ENCODE measurements at regions not wholly inside any gene's neighbourhood (a gene's known extent, or its start where the extent isn't known, plus 50 kb on each side); places are given as distances from the start of the nearest gene placed in this dataset.

GRCh38 chr9:81420024-81420423 lies 269.3 kb downstream of the TLE1 start:
- Histone ChIP-seq H4K20me1 (ENCODE audit: control insufficient read depth, extremely low read depth, insufficient read depth, low read length) (no peaks in the 10 kb centered on the region), H3K36me3 (ENCODE audit: control insufficient read depth in 2 of 2, extremely low read depth in 1 of 2, insufficient read depth in 2 of 2, low read length in 2 of 2) (no peaks in the 10 kb centered on the region), H3K9me1 (ENCODE audit: control insufficient read depth, extremely low read depth, insufficient read depth, low read length) (no peaks in the 10 kb centered on the region), H3K9me3 (ENCODE audit: control insufficient read depth, low read depth, low read length) (no peaks in the 10 kb centered on the region), H3K4me2 (ENCODE audit: control insufficient read depth, extremely low read depth, insufficient read depth, low read depth, low read length) (no peak overlapping the region), H3K4me3 (ENCODE audit: control insufficient read depth in 2 of 3, extremely low read depth in 1 of 3, insufficient read depth in 2 of 3, low read depth in 1 of 3, low read length in 3 of 3) (no peak overlapping the region), H3K9ac (ENCODE audit: control insufficient read depth, extremely low read depth, insufficient read depth, low read length) (no peak overlapping the region), H3K79me2 (ENCODE audit: control insufficient read depth, insufficient read depth, low read length) (no peaks in the 10 kb centered on the region), H2AFZ (ENCODE audit: control insufficient read depth, low read length) (no peak overlapping the region), H3K27ac (ENCODE audit: control insufficient read depth, insufficient read depth, low read length) (no peak overlapping the region), H3K4me1 (ENCODE audit: control insufficient read depth, extremely low read depth, insufficient read depth, low read length) (no peaks in the 10 kb centered on the region), H3K27me3 (ENCODE audit: control insufficient read depth, extremely low read depth, insufficient read depth, low read length) (no peaks in the 10 kb centered on the region)
- TF ChIP-seq EZH2 (IDR thresholded peaks at IDR 0.05; ENCODE audit: low read length) (no peak), CTCF (optimal IDR thresholded peaks at IDR 0.05 in 1 of 3, IDR thresholded peaks at IDR 0.05 in 1 of 3, conservative IDR thresholded peaks at IDR 0.05 in 1 of 3; ENCODE audit: extremely low read depth in 1 of 3, insufficient read depth in 2 of 3, low read length in 3 of 3) (no peak)
- DNase-seq (ENCODE audit: low read depth, low spot score) (no peak), FAIRE-seq (no peak)
- dilution Hi-C loops (cut with MboI; ENCODE audit: extremely low pct_ligation_motif_present, low sequenced_read_pairs), result no loop called here

- Histone ChIP-seq H3K27me3 (ENCODE audit: control insufficient read depth, extremely low read depth, insufficient read depth, low read length) (no peaks in the 10 kb centered on the region), H3K79me2 (ENCODE audit: control insufficient read depth, insufficient read depth, low read length) (no peaks in the 10 kb centered on the region), H3K27ac (ENCODE audit: control insufficient read depth, insufficient read depth, low read length) (no peak overlapping the region), H3K9me3 (ENCODE audit: control insufficient read depth, low read depth, low read length) (no peaks in the 10 kb centered on the region), H3K36me3 (ENCODE audit: control insufficient read depth in 2 of 2, extremely low read depth in 1 of 2, insufficient read depth in 2 of 2, low read length in 2 of 2) (no peaks in the 10 kb centered on the region), H2AFZ (ENCODE audit: control insufficient read depth, low read length) (no peak overlapping the region), H3K4me2 (ENCODE audit: control insufficient read depth, extremely low read depth, insufficient read depth, low read depth, low read length) (no peak overlapping the region), H3K4me3 (ENCODE audit: control insufficient read depth in 2 of 3, extremely low read depth in 1 of 3, insufficient read depth in 2 of 3, low read depth in 1 of 3, low read length in 3 of 3) (no peak overlapping the region), H4K20me1 (ENCODE audit: control insufficient read depth, extremely low read depth, insufficient read depth, low read length) (no peaks in the 10 kb centered on the region), H3K9me1 (ENCODE audit: control insufficient read depth, extremely low read depth, insufficient read depth, low read length) (no peaks in the 10 kb centered on the region), H3K9ac (ENCODE audit: control insufficient read depth, extremely low read depth, insufficient read depth, low read length) (no peak overlapping the region), H3K4me1 (ENCODE audit: control insufficient read depth, extremely low read depth, insufficient read depth, low read length) (no peaks in the 10 kb centered on the region)
- no peak for TF ChIP-seq CTCF (optimal IDR thresholded peaks at IDR 0.05 in 1 of 3, IDR thresholded peaks at IDR 0.05 in 1 of 3, conservative IDR thresholded peaks at IDR 0.05 in 1 of 3; ENCODE audit: extremely low read depth in 1 of 3, insufficient read depth in 2 of 3, low read length in 3 of 3)
- TF ChIP-seq EZH2 (IDR thresholded peaks at IDR 0.05; ENCODE audit: low read length), result no peak
- dilution Hi-C loops (cut with MboI; ENCODE audit: extremely low pct_ligation_motif_present, low sequenced_read_pairs), result no loop called here
- DNase-seq (ENCODE audit: low read depth, low spot score) (no peak), FAIRE-seq (no peak)
Measured at GRCh38 chr9:81417941-81418340, 271.4 kb downstream of the TLE1 start.
